HFF-Myc (cell line): ENCODE measurements at regions not wholly inside any gene's neighbourhood (a gene's known extent, or its start where the extent isn't known, plus 50 kb on each side); places are given as distances from the start of the nearest gene placed in this dataset.

Source experiments
- DNase-seq: peaks from one replicate; pipeline ENCODE4 v3.0.0-alpha.2; 2011; ENCODE audit warnings: low read depth; ENCODE audit errors: extremely low read depth
- H3K4me3 ChIP-seq: replicated peaks from 2 replicates; pipeline ENCODE4 v1.5.1; 2011; ENCODE audit warnings: low read depth, mild to moderate bottlenecking, control low read depth, low read length
- CTCF ChIP-seq: IDR thresholded peaks from 2 replicates; pipeline ENCODE4 v1.5.1; 2012; ENCODE audit warnings: mild to moderate bottlenecking, low read depth, low read length, control low read depth; ENCODE audit errors: missing control alignments

- DNase-seq, result no peak
- TF ChIP-seq CTCF, result no peak
- no peak overlapping the region for H3K4me3 ChIP-seq
These were observed 365.3 kb upstream of the CLINT1 start for GRCh38 chr5:158224253-158224652.

GRCh38 chr5:158223054-158223600, 364.2 kb upstream of the CLINT1 start:
- no peak for TF ChIP-seq CTCF
- no peak overlapping the region for H3K4me3 ChIP-seq
- no peak for DNase-seq

GRCh38 chr5:158212917-158213316, 354.0 kb upstream of the CLINT1 start:
- DNase-seq, result no peak
- H3K4me3 ChIP-seq, result no peak overlapping the region
- TF ChIP-seq CTCF, result no peak

- H3K4me3 ChIP-seq, result no peak overlapping the region
- TF ChIP-seq CTCF, result no peak
- DNase-seq, result no peak
These were observed 353.3 kb upstream of the CLINT1 start for GRCh38 chr5:158212237-158212636.

- H3K4me3 ChIP-seq, result no peak overlapping the region
- DNase-seq, result no peak
- no peak for TF ChIP-seq CTCF
These were observed 350.4 kb upstream of the CLINT1 start for GRCh38 chr5:158209219-158209908.

- no peak overlapping the region for H3K4me3 ChIP-seq
- no peak for TF ChIP-seq CTCF
- DNase-seq, result no peak
These were observed 348.8 kb upstream of the CLINT1 start for GRCh38 chr5:158207733-158208132.
